RWPE2 (cell line): ENCODE measurements at regions not wholly inside any gene's neighbourhood (a gene's known extent, or its start where the extent isn't known, plus 50 kb on each side); places are given as distances from the start of the nearest gene placed in this dataset.
A peak's percentile ranks its signal among the peaks of the same experiment; 100 is the strongest.

Source experiments
- ATAC-seq: fragments of 200-7000 bp; cut with Tn5 transposase; 3 replicates; pipeline ENCODE4 v1.9.1; 2021; ENCODE audit warnings: low read depth
- DNase-seq: peaks from one replicate; pipeline ENCODE4 v3.0.0-alpha.2; 2020; ENCODE audit warnings: low spot score
- H3K27ac ChIP-seq: fragments of 450-650 bp; 2 replicates; pipeline ENCODE4 v1.5.1; 2017; ENCODE audit warnings: mild to moderate bottlenecking; ENCODE audit not compliant: poor library complexity, severe bottlenecking
- H3K27me3 ChIP-seq: fragments of 250-450 bp; sonication (Bioruptor Pico); 2 replicates; pipeline ENCODE4 v1.5.1; 2021; ENCODE audit warnings: mild to moderate bottlenecking, moderate library complexity; ENCODE audit not compliant: insufficient read depth, poor library complexity, severe bottlenecking
- H3K36me3 ChIP-seq: fragments of 250-450 bp; sonication (Bioruptor Pico); 2 replicates; pipeline ENCODE4 v1.5.1; 2020; ENCODE audit warnings: low read depth, mild to moderate bottlenecking, moderate library complexity
- H3K4me1 ChIP-seq: fragments of 250-450 bp; sonication (Bioruptor Pico); 2 replicates; pipeline ENCODE4 v1.5.1; 2021; ENCODE audit warnings: mild to moderate bottlenecking, moderate library complexity; ENCODE audit not compliant: insufficient read depth, poor library complexity, severe bottlenecking
- H3K4me3 ChIP-seq: fragments of 250-450 bp; sonication (Bioruptor Pico); 2 replicates; pipeline ENCODE4 v1.5.1; 2021; ENCODE audit warnings: mild to moderate bottlenecking, moderate library complexity; ENCODE audit not compliant: severe bottlenecking
- H3K9me3 ChIP-seq: fragments of 250-450 bp; sonication (Bioruptor Pico); 2 replicates; pipeline ENCODE4 v1.5.1; 2021; ENCODE audit warnings: mild to moderate bottlenecking, moderate library complexity; ENCODE audit not compliant: severe bottlenecking
- TF ChIP-seq, protein P1 (sequence below): fragments of 450-650 bp; IDR thresholded peaks from one replicate; pipeline ENCODE4 v1.5.1; 2017; ENCODE audit warnings: mild to moderate bottlenecking, moderate library complexity; ENCODE audit not compliant: poor library complexity, severe bottlenecking

DNA sequence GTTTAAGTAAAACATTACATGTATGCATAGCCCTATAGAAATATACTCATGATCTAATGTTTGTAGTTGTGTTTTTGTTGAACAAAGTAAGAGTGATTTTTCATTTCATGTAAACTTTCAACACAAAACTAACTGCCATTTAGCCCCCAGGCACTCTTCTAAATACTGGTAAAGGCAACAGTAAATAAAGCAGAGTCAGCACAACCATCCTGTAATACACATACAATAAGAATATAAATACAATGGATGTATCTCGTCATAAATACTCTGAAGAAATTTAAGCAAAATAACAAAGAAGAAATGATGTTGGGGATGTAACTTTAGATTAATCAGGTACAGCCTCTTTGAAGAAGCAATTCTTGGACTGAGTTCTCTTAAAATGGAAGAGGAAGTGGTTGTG is 821.2 kb downstream of the ARAP2 start:
- H3K36me3 ChIP-seq, result no peaks in the 10 kb centered on the region
- no peak overlapping the region for H3K4me3 ChIP-seq
- H3K9me3 ChIP-seq, result no peaks in the 10 kb centered on the region
- H3K27ac ChIP-seq, result no peak overlapping the region
- H3K4me1 ChIP-seq, result no peaks in the 10 kb centered on the region
- no peak for ATAC-seq
- no peaks in the 10 kb centered on the region for H3K27me3 ChIP-seq
- TF ChIP-seq, protein P1, sequence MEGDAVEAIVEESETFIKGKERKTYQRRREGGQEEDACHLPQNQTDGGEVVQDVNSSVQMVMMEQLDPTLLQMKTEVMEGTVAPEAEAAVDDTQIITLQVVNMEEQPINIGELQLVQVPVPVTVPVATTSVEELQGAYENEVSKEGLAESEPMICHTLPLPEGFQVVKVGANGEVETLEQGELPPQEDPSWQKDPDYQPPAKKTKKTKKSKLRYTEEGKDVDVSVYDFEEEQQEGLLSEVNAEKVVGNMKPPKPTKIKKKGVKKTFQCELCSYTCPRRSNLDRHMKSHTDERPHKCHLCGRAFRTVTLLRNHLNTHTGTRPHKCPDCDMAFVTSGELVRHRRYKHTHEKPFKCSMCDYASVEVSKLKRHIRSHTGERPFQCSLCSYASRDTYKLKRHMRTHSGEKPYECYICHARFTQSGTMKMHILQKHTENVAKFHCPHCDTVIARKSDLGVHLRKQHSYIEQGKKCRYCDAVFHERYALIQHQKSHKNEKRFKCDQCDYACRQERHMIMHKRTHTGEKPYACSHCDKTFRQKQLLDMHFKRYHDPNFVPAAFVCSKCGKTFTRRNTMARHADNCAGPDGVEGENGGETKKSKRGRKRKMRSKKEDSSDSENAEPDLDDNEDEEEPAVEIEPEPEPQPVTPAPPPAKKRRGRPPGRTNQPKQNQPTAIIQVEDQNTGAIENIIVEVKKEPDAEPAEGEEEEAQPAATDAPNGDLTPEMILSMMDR, result no peak
- no peak for DNase-seq

DNA sequence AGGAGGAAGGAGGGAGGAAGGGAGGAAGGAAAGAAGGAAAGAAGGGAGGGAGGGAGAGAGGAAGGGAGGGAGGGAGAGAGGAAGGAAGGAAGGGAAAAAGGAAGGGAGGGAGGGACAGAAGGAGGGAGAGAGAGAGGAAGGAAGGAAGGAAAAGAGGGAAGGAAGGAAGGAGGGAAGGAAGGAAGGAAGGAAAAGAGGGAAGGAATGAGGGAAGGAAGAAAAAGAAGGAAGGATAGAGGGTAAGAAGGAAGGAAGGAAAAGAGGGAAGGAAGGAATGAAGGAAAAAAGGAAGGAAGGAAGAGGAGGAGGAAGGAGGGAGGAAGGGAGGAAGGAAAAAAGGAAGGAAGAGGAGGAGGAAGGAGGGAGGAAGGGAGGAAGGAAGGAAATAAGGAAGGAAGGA is 796.8 kb downstream of the ARAP2 start:
- TF ChIP-seq, protein P1, result no peak
- Histone ChIP-seq H3K9me3 (no peaks in the 10 kb centered on the region), H3K4me1 (no peaks in the 10 kb centered on the region), H3K27me3 (peaks cover 3% of the 10 kb centered on the region), H3K27ac (no peak overlapping the region), H3K4me3 (no peak overlapping the region), H3K36me3 (no peaks in the 10 kb centered on the region)
- DNase-seq, result no peak
- ATAC-seq, result no peak

DNA sequence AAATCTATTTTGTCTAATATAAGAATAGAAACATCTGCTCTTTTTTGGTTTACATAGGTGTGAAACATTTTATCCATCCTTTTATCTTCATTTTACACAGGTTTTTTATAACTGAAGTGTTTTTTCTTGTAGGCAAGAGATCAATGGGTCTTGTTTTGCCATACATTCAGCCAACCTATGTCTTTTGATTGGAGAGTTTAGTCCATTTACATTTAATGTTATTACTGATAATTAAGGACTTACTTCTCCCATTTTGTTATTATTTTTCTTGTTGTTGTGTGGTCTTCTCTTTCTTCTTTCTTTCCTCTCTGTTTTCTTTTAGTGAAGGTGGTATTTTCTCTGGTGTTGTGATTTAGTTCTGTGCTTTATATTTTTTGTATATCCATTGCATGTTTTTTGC is 785.3 kb downstream of the ARAP2 start:
- Histone ChIP-seq H3K4me3 (no peak overlapping the region), H3K27ac (no peak overlapping the region), H3K36me3 (no peaks in the 10 kb centered on the region), H3K27me3 (peaks cover 3% of the 10 kb centered on the region), H3K9me3 (no peaks in the 10 kb centered on the region), H3K4me1 (no peaks in the 10 kb centered on the region)
- ATAC-seq (no peak), DNase-seq (no peak)
- TF ChIP-seq, protein P1, result no peak

DNA sequence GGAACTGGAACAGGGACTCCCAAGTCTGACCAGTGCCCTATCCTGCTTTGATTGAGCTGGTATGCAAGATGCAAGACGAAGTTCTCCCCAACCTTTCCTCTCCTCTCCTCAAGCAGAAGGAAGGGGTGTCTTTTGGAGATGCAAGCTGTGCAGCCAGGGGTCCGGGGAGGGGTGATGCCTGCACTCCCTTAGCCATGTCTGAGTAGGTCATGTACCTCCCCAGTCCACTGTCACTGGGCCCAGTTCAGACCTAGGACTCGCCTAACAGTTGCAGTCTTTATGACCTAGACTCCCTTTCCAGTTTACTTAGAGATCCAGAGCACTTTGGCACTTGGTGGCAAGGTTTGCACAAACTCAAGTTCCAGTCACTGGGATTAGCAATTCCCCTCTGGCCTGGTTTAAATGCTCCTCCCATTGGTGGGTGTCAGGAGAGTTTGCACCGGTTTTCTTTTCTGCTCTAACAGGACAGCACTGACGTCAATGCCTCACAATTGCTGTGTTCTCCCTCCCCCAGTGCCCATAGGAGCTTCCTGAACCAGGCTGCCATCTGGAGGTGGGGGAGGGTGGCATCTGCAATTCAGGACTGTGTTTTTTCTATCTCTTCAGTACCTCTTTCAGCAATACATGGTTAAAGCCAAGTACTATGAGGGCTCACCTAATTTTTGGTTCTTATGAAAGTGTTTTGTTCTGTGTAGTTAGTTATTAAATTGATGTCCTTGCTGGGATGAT is 782.2 kb downstream of the ARAP2 start:
- Histone ChIP-seq H3K27me3 (no peaks in the 10 kb centered on the region), H3K36me3 (no peaks in the 10 kb centered on the region), H3K4me3 (no peak overlapping the region), H3K27ac (no peak overlapping the region), H3K9me3 (no peaks in the 10 kb centered on the region), H3K4me1 (no peaks in the 10 kb centered on the region)
- TF ChIP-seq, protein P1, result no peak
- DNase-seq (no peak), ATAC-seq (no peak)

DNA sequence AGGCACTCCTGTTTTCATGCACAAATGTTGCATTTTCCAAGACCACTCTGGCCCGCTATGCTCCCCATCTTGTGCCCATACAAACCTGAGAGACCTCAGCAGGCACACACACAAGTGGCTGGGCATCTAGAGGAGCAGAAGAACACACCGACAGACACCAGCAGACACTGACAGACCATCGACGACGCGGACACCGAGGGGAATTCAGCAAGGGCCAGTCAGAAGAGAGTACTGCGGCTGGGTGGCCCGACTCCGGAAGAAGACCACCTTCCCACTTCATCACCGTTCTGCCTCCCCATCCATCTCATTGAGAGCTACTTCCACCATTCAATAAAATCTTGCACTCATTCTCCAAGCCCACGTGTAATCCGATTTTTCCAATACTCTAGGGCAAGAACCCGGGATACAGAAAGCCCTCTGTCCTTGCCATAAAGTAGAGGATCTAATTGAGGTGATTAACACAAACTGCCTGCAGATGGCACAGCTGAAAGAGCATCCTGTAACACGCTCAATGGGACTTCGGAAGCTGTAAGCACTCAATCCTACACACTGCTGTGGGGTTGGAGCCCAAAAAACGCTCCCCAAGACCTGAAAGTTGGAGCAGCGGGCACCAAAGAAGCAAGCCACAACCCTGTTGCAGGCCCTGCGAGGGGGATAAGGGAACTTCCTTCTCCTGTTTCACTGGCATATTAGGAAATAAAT is 780.9 kb downstream of the ARAP2 start:
- H3K4me1 ChIP-seq, result no peaks in the 10 kb centered on the region
- no peaks in the 10 kb centered on the region for H3K9me3 ChIP-seq
- H3K4me3 ChIP-seq, result no peak overlapping the region
- TF ChIP-seq, protein P1, result no peak
- no peak for ATAC-seq
- H3K27me3 ChIP-seq, result no peaks in the 10 kb centered on the region
- no peak overlapping the region for H3K27ac ChIP-seq
- DNase-seq, result peak; percentile 42
- H3K36me3 ChIP-seq, result no peaks in the 10 kb centered on the region
